ENCODE measurements at regions not wholly inside any gene's neighbourhood (a gene's known extent, or its start where the extent isn't known, plus 50 kb on each side); places are given as distances from the start of the nearest gene placed in this dataset.

DNA sequence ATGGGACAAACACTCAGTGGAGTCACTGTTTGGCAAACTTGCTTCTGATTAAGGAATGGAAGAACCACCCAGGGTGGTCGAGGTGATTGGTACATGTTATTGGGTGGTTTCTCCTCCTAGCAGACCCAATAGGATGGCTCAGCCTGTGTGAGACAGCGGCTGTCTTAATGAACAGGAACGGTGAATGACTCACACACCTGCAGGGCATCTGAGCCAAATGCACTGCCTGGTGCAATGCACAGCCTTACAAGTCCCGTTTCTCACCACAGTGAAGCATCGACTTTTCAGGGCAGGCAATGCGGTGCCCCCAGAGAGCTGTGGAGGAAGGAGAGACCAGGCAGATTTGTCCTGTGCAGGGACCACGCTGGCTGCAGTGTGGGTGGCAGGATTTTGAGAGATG, 238.5 kb downstream of the FGF9 start:
- TF ChIP-seq, protein P1, sequence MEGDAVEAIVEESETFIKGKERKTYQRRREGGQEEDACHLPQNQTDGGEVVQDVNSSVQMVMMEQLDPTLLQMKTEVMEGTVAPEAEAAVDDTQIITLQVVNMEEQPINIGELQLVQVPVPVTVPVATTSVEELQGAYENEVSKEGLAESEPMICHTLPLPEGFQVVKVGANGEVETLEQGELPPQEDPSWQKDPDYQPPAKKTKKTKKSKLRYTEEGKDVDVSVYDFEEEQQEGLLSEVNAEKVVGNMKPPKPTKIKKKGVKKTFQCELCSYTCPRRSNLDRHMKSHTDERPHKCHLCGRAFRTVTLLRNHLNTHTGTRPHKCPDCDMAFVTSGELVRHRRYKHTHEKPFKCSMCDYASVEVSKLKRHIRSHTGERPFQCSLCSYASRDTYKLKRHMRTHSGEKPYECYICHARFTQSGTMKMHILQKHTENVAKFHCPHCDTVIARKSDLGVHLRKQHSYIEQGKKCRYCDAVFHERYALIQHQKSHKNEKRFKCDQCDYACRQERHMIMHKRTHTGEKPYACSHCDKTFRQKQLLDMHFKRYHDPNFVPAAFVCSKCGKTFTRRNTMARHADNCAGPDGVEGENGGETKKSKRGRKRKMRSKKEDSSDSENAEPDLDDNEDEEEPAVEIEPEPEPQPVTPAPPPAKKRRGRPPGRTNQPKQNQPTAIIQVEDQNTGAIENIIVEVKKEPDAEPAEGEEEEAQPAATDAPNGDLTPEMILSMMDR (IDR thresholded peaks at IDR 0.05): no peak
- no peak for TF ChIP-seq POLR2A (IDR thresholded peaks at IDR 0.05)

Data from testis (tissue), 2 donors.